GM12865 (cell line): ENCODE measurements at regions not wholly inside any gene's neighbourhood (a gene's known extent, or its start where the extent isn't known, plus 50 kb on each side); places are given as distances from the start of the nearest gene placed in this dataset.

Source experiments
- DNase-seq: peaks from one replicate; pipeline ENCODE4 v3.0.0; 2010; ENCODE audit warnings: low read depth
- H3K4me3 ChIP-seq: 2 replicates; pipeline ENCODE4 v1.5.1; 2011; ENCODE audit warnings: mild to moderate bottlenecking, low read depth, low read length, control low read depth
- CTCF ChIP-seq: IDR thresholded peaks from 2 replicates; pipeline ENCODE4 v1.5.1; 2011; ENCODE audit warnings: low read length, control low read depth, low read depth, inconsistent platforms; ENCODE audit not compliant: insufficient read depth; ENCODE audit errors: missing control alignments

- no peak for DNase-seq
- no peak for TF ChIP-seq CTCF
Measured at GRCh38 chrX:109812236-109812635, 79.2 kb upstream of the ACSL4 start.

DNA sequence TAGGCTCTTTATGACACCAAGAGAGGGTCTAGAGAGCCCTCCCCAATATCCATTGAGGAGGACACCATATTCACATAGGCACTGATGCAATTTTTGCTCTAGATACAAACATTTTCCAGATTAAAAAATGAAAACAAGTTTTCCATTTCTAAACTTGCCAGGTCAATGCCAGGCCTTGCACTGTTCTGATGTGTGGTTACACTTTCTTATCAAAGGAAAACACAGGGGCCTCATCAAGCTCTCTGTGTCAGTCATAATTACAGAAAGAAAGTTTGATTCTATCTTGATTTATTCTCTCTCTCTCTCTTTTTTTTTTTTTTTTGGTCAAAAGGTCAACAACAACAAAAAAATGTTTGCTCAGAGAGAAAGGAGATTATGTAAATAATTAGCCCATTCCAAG, 80.2 kb upstream of the ACSL4 start:
- TF ChIP-seq CTCF, result no peak
- no peak overlapping the region for H3K4me3 ChIP-seq

More at GRCh38 chrX:109812236-109812635, 79.2 kb upstream of the ACSL4 start:
- H3K4me3 ChIP-seq, result no peak overlapping the region

DNA sequence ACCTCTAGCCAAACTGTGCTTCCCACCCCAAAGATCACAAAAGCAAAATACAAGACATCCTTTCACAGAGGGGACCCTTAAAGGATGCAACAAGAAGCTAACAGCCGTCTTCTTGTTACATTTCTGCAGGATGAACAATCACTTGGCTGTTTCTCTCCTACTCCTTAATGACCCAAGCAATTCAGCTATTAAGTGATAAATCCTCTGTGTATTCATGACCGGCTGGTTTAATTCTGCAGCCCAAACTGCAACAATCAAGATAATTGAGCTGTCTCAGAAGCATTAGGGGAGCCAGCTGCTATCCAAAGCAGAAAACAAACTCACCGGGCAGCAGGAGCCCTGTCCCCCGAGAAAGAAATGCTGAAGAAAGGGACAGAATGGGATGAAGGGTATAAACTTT, 85.9 kb upstream of the ACSL4 start:
- no peak for TF ChIP-seq CTCF
- no peak for DNase-seq
- no peak overlapping the region for H3K4me3 ChIP-seq

More for the DNA sequence above, 80.2 kb upstream of the ACSL4 start:
- no peak for DNase-seq

GRCh38 chrX:109822861-109823260, 89.8 kb upstream of the ACSL4 start:
- no peak overlapping the region for H3K4me3 ChIP-seq
- TF ChIP-seq CTCF, result no peak
- no peak for DNase-seq

DNA sequence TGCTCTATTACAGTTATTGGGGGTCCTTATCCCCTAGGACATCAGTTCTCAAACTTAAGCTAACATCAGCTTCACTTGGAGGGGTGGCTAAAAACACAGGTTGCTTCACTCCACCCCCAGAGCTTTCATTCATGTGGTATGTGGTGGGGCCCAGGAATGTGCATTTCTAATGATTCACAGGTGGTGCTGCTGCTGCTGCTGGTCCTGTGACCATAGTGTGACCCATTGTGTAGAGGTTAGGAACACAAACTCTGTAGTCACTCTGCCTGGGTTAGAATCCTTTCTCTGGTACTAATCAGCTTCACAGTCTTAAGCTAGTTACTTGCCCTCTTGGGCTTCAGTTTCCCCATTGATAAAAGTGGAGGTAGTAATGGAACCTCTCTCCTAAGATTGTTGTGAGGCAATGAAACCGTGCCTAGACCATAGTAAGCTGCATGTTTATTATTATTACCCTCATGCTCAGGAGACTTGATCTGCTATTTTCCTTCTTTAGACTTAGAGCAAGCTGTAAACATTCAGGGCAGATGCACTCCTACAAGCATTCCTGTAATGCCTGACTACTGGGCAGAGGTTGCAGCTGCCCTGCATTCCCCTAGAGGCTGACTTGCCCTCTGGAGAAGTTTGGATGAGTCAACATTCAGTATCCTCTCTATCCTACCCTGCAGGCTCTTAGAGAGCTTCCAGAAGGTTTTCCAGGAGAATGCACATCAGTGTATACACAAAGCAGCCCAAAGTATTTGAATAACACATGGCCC, 94.1 kb upstream of the ACSL4 start:
- H3K4me3 ChIP-seq, result no peak overlapping the region
- no peak for TF ChIP-seq CTCF
- DNase-seq, result no peak

DNA sequence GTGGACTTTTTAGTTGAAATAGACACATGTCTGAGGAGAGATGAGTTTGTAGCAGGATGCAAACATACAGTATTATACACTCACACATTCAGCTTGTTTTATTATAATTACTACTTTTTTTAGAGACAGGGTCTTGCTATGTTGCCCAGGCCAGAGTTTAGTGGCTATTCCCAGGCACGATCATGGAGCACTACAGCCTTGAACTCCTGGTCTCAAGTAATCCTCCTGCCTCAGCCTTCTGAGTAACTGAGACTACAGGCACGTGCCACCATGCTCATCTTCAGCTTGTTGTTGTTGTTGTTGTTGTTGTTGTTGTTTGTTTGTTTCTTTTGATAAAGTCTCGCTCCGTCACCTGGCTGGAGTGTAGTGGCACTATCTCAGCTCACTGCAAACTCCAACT, 94.7 kb upstream of the ACSL4 start:
- no peak for TF ChIP-seq CTCF
- no peak for DNase-seq
- no peak overlapping the region for H3K4me3 ChIP-seq

DNA sequence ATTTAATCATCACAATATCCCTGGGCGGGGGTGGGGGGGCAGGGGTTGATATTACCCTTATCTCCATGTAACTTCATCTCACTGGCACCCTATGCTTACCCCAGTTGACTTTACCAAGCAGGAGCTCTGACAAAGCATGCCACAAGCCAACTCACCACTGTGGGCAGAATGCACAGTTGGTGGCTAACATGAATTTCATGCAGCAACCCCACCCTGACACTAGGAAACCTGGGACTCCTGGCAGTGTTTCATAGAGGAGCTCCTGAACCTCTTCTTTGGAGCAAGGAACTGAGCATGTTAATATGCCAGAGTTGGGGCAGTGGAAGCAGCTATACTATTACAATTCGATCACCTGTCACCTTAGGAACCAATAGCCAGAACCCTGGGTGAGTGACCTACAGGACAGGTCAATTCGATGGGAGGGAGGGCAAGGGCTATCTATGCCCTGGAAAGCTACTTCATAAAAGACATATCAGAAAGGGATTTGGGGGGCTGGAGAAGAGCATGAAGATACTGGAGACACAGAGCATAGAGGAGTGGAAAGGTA, 97.2 kb upstream of the ACSL4 start:
- H3K4me3 ChIP-seq, result no peak overlapping the region
- DNase-seq, result no peak
- TF ChIP-seq CTCF, result no peak
